ENCODE measurements at regions not wholly inside any gene's neighbourhood (a gene's known extent, or its start where the extent isn't known, plus 50 kb on each side); places are given as distances from the start of the nearest gene placed in this dataset.

DNA sequence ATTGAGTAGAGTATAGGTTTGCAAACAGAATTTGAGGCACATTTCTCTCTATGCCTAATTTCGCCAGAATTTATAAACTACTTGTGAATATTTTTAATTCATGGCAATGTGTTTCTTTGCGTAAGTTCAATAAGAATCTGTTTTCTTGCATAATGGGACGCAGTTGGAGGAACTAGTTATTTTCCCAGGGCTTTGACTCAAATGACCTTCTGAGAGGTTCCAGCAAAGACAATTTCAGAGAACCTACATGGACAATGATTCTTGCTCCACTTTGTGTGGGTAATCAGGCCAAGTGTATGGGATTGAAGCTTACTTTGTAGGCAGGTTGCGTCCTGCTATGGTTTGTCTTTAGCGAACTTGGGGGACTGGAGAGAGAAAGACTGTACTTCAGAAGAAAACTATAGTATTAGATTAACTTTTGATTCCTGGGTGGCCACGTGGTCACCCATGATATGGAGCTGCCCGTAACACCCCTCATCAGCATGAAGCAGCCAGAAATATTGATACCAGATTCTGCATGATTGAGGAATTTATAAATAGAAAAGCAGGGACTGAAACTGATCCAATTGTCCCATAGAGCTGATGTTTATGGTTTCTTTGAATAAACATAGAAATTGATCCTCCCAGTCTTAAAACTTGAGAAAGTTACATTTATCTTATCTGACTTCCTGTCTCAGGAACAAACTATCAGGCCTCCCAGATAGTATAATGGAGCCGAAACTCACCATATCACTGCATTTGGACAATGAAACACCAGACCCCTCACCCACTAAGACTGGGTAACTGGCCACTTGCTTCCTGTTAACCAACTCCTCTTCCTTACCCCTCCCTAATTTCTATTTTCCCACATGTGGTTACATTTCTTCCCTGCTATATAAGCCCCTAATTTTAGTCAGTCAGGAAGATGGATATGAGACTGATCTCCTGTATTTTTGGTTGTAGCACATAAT, 815.3 kb upstream of the HS6ST1 start:
- DNase-seq = no peak

DNA sequence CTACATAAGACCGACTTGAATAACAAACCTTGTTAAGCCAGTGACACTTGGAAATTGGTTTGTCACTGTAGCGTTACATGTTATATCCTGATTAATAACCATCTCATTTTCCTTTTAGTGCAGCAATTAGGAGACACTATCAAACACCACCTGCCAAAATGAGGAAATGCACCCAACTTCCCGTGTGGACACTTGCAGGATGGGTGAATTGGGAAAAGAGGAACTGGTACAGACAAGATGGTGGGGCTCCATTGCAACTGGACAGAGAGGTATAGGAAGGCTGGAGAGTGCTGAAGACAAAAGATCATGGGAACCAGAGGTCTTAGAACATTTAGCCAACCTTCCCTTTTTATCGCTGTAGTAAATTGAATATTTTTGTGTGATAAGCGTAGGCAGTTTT, 816.3 kb upstream of the HS6ST1 start:
- no peak for DNase-seq

DNA sequence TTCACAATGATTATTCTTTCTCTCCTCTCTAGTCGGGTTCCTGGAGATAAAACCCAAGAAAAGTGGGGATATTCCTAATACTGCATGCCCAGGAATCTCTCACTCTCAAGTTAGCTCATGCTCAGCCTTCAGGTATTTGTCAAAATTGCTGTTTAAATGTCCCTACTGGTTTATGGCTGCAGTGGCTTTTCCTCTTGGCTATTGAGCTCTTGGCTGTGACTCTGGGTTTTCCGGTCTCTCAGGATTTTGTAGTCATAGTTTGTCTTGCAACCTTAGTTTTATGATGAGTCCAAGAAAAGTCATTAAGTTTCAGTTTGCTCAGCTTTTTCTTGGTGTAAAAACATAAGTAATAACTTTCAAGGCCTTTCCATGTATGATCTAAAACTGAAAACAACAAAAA, 820.7 kb upstream of the HS6ST1 start:
- no peak for DNase-seq

DNA sequence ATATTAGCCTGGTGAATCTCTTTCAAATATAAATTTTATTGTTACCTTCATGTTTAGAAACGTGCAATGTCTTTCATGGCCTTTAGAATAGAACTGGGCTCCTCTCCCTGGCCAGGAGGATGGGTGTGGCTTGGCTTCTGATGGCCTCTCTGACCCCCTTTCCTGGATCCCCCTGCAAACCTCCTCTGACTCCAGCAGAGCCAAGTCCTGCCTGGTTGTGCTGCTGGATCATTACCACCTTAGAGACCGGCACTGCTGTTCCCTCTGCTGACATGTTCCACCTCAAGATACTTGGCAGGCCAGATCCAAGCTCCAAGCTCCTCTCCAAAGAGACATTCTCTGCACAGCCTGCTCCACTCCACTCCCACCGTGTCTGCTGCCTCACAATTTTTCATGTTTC, 823.8 kb upstream of the HS6ST1 start:
- no peak for DNase-seq

GRCh38 chr2:129144082-129144791, 825.6 kb upstream of the HS6ST1 start:
- DNase-seq = no peak

DNA sequence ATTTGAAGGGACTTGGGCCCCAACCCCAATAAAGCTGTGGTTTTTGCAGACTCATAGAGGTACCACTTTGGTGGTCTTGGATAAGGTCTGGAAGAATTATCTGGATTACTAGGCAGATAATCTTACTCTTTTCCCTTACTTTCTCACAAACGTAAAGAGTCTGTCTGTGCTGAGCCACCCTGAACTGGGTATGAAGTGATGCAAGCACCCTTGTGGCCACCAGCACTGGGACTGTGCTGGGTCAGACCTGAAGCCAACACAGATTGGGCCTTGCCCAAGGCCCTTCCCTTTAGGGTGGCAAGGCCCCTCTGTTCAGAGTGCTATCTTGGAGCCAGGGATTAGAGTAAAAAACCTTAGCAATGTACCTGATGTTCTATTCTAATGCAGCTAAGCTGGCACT, 827.0 kb upstream of the RAB6C start:
- no peak for DNase-seq

DNA sequence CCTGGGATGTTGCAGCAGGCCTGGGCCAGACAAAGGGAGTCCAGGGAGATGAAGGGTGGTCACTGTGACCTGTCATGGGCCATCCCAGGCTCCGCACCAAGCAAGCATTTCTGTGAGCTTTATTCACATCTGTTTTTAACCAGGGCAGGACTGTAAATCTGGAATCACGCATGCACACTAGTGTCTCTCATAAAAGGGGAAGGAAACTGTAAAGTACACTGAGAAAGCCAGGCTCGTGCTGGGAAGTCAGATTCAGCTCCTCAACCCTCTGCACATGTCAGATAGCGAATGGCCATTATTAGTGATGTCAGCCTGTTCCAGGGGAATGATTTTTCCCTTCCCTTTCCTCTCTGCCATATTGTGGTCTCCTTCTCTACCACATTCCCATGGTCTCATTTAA, 818.6 kb upstream of the RAB6C start:
- no peak for DNase-seq

DNA sequence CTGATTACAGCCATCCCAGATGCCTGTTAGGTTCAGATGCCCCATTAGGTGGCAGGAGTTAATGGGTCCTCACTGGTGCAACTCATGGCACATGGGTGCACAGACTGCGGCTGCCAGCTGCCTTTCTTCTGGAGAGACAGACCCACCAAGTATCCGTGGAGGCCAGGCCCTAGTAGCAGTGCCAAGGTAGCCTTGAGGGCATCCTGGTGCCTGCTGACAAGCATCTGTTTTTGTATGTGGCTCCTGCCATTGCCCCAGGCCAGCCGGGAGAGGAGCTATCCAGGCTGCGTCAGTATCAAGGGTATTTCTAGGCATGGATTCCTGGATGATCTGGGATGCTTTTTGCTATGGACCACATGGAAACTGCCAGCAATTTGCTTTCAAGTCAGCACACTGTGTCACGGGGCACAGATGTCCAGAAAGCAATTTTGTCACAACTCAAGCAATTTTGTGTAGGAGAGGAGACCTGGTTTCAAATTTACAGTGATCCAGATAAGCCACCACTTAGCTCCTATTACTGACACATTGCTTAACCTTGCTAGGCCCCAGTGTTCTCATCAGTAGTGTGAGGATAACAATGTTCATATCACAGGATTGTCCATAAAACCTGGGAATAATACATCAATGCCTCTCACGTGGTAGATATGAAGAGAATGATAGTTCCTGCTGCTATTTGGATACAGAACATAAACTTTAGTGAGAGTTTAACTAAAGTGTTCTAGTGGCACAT, 815.1 kb upstream of the RAB6C start:
- DNase-seq = no peak

- DNase-seq = no peak
Observed at GRCh38 chr2:129165006-129165405, 814.5 kb upstream of the RAB6C start.

- no peak for DNase-seq
Observed at GRCh38 chr2:129167456-129167855, 812.0 kb upstream of the RAB6C start.

DNA sequence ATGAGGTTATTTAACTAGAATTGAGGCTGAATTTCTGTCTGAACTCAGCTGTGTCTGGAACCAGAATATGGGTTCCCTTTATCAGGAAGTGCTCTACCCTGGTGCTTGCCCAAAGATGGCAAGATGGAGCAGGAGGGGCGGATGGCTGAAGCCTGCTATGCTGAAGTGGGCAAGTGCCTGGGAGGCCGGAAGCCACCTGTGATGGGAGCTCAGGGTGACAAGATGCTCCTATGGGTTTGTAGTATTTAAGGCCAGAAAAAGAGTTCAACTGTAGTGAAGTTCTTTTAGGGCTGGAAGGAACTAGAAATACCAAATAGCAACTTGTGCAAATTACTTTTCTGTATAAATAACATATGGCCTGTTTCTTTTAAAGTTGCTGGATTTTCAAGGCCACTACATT, 808.9 kb upstream of the RAB6C start:
- DNase-seq = no peak

DNA sequence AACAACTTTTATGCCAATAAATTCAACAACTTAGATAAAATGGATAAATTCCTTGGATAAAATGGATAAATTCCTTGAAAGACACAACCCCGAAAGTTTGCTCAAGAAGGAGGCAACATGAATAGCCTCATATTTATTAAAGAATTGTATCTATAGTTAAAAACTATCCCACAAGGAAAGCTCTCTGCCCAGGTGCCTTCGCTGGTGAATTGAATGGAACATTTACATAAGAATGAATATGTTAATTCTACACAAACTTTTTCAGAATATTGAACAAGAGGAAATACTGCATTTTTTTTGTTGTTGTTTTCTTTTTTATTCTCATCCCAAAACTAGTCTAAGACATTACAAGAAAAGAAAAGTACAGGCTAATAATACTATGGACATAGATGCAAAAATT, 805.3 kb upstream of the RAB6C start:
- DNase-seq = no peak

DNA sequence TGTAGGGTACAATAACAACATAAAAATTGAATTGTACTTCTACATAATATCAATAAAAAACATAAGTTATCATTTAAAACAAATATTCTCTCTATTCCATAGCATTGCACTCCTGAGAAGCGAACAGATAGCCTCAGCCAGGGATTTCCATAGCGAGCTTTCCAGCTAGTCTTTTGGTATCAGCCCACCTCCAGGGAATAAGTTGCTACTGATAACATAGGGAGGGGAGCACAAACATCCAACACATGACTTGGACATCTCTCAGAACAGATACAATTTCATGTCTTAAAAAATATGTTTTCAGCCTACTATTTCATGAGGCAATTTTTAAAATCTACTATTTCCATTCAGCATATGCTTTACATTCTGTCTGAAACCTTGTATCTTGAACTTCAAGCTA, 804.4 kb upstream of the RAB6C start:
- DNase-seq = no peak

GRCh38 chr2:129176375-129176774, 803.1 kb upstream of the RAB6C start:
- no peak for DNase-seq

GRCh38 chr2:129178356-129178755, 801.1 kb upstream of the RAB6C start:
- no peak for DNase-seq

DNA sequence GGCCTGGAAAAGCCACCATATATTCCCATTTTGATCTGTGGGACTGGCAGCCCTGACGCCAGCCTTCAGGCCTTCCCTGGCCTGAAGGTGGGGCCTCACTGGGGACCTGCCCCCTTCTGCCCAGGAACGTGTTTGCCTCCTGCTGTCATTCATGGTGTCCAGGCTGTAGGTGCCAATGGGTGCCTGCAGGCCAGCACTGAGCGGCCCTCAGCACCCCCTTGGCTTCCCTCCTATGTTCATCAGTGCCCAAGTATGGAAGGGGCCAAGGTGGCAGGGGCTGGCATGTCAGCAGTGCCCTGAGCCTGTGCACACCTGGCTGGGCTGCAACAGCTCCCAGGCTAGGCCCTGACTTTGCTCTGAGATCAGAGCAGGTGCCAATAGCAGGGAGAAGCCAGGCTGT, 800.3 kb upstream of the RAB6C start:
- no peak for DNase-seq

GRCh38 chr2:129180124-129180716, 799.2 kb upstream of the RAB6C start:
- no peak for DNase-seq

DNA sequence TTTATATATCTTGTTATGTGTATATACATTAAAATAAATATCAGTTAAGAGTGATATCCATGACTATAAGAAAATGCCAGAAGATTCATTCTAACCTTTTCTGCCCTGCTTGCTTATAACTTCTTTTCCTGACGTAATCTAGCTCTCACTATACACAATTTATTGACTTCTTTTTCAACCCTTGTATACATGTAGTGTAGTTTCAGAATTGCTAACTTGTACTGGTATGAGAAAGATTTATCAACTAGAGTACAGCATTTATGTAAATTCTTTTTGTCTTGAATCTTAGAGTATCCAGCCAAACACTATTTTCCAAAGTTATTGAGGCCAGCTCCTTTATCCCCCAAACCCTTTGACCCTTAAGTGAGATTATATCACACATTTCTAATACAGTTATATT, 798.0 kb upstream of the RAB6C start:
- DNase-seq = no peak

DNA sequence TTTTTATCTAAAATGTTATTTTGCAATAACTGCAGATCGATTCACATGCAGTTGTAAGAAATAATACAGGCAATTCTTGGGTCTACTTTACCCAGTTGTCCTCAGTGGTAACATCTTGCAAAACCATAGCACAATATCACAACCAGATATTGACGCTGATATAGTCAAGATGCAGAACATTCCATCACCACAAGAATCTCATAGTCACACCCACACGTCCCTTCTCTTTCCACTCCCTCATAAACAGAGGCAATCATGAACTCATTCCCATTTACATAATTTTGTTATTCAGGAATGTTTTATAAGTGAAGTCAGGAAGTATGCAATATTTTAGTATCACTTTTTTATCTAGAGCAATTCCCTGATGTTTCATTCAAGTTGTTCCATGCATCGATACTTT, 797.5 kb upstream of the RAB6C start:
- DNase-seq = no peak

- DNase-seq = no peak
Observed at GRCh38 chr2:129187343-129187742, 792.1 kb upstream of the RAB6C start.

- no peak for DNase-seq
Observed at GRCh38 chr2:129188451-129188850, 791.0 kb upstream of the RAB6C start.

DNA sequence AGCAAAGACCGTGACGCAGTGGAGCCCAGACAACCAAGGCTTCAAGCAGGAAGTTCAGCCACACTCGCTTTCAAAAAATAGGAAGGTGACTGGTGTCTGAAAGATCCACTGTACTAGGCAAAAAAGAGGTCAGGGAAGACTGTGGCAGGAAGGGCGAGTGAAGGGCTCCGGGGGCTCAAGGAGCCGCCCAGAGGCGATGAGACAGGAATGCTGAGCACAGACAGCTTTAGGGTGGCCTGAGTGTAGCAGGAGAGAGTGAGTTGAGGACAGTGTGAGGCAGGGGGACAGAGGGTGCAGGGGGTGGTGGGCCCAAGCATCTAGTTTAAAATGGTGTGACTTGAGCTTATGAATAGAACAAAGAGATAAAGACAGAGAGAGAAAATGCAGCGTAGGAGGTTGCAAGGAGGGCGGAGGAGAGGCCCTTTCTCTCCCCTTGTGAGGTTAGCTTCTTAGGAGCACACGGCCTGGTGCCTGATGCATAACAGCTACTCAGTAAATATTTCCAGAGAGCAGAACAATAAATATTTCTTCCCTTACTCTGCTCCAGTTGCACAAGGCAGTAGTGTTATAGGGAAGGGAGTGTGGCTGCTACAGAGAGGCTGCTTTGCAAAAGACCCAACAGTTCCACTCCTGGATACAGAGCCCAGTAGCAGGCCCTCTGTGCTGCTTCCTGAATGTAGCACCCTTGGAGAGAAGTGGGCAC, 789.7 kb upstream of the RAB6C start:
- no peak for DNase-seq

GRCh38 chr2:129190494-129190893, 789.0 kb upstream of the RAB6C start:
- DNase-seq = no peak

Measured in GOT3 (cell line).